Right lobe of liver (tissue), 4 donors: ENCODE measurements at regions not wholly inside any gene's neighbourhood (a gene's known extent, or its start where the extent isn't known, plus 50 kb on each side); places are given as distances from the start of the nearest gene placed in this dataset.

Source experiments
- CTCF ChIP-seq, 4 donors: fragments of 200-600 bp in 3 of 4; fragments of 450-650 bp in 1 of 4; IDR thresholded peaks; one replicate each; pipeline versions ENCODE4 v1.5.1 to v1.8.0; 2016 to 2022; ENCODE audit warnings: antibody characterized with exemption in 4 of 4, mild to moderate bottlenecking in 2 of 4
- POLR2A ChIP-seq: fragments of 450-650 bp; IDR thresholded peaks from one replicate; pipeline ENCODE4 v1.6.1; 2017; ENCODE audit warnings: antibody characterized with exemption, mild to moderate bottlenecking
- donor health status: DM: no; HTN: no; CAD: no.
- donor health status: DM: no; HTN: no; CAD: no.
- donor health status: DM: no; HTN: yes; CAD: no.

GRCh38 chr11:57935402-57936049 lies 88.2 kb upstream of the OR9Q1 start:
- TF ChIP-seq CTCF (IDR thresholded peaks at IDR 0.05) (no peak), POLR2A (no peak)
